Right ventricle myocardium inferior (tissue), 1 donor: ENCODE measurements at regions not wholly inside any gene's neighbourhood (a gene's known extent, or its start where the extent isn't known, plus 50 kb on each side); places are given as distances from the start of the nearest gene placed in this dataset.

Experiments
- ATAC-seq: fragments of 200-7000 bp; cut with Tn5 transposase; one replicate; pipeline ENCODE4 v1.9.1; 2020; ENCODE audit warnings: mild to moderate bottlenecking, moderate library complexity
- DNase-seq: peaks from one replicate; pipeline ENCODE4 v3.0.0; 2021; ENCODE audit errors: missing footprints
- intact Hi-C: fragments of 100-400 bp; cut with DNase I; formaldehyde crosslinking; loops from one replicate; pipeline ENCODE4 v1.11.0; 2022
- donor health status: DM: no; HTN: yes; CAD: no; lungs with severe emphysema.

DNA sequence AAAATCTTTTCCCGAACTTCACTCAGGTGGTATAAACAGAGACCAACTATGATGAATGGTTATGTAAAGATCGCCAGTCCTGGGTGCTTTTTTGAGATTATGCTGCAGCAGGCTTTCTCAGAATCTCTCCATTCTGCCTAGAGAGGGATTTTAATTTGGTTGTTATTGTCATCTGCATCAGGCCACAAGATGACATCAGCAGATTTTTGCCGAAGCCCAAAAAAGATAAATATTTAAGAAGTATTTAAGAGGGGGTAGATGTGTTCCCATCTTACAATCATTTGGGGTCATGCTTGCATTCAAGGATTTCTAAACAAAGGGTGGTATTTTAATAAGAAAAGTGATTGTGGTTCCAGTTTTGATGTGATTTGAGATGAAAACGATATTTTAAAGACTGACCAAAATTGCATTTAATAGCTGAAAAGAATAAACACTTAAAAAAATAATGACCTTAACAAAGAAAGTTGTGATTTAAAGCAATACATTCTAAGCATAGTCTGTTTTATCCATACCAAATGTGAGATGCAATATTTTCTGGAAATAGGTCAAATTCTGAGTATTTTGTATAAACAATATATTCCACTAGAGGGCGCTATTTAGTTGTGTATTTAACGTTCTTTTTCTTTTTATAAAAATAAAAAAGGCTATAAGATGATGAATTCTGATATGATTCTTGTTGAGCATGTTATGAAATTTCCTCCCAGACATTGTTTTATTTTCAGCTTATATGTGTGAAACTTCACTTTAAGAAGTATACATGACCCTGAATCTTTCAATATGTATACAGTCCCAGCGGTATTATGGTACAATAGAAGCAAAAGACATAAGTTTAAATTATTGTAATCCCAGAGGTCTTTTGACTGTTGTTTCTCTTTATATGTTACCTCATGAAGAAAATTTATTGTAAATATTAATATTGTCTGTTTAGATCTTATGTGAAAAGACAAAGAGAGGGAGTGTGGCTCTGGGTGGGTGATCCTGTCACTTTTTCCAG, 51.0 kb upstream of the ZFP64 start:
- DNase-seq = no peak
- no peak for ATAC-seq
- intact Hi-C loops = loop anchor here (10.0 kb wide), 1 partner anchor 142 kb away; no protein-coding TSS in a partner anchor
